HG03571 (cell line): ENCODE measurements at regions not wholly inside any gene's neighbourhood (a gene's known extent, or its start where the extent isn't known, plus 50 kb on each side); places are given as distances from the start of the nearest gene placed in this dataset.

Experiments used
- ATAC-seq: cut with Tn5 transposase; IDR thresholded peaks from one replicate; pipeline ENCODE4 v1.9.1; 2021; ENCODE audit not compliant: unreplicated experiment

- ATAC-seq: no peak
Observed at GRCh38 chr13:70694996-70695715, 586.9 kb upstream of the KLHL1 start.

- ATAC-seq: no peak
Observed at GRCh38 chr13:70668983-70669382, 560.7 kb upstream of the KLHL1 start.

DNA sequence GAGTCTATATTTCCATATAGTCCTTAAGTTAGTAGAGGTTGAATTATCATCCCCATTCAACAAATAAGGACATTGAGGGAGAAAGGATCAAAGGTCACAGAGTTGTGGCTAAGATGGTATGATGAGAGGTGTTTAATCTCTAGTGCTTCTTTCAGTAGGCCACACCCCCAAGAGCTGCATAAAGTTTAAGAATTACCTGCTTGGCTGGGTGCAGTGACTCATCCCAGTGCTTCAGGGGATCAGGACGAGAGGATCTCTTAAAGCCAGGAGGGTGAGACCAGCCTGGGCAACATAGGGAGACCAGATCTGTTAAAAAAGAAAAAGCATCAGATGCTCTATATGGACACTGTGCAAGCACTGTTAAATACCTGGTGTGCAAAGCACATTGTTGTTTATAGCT lies 560.0 kb upstream of the KLHL1 start:
- no peak for ATAC-seq

- ATAC-seq: no peak
Observed at GRCh38 chr13:70666883-70667556, 558.8 kb upstream of the KLHL1 start.

DNA sequence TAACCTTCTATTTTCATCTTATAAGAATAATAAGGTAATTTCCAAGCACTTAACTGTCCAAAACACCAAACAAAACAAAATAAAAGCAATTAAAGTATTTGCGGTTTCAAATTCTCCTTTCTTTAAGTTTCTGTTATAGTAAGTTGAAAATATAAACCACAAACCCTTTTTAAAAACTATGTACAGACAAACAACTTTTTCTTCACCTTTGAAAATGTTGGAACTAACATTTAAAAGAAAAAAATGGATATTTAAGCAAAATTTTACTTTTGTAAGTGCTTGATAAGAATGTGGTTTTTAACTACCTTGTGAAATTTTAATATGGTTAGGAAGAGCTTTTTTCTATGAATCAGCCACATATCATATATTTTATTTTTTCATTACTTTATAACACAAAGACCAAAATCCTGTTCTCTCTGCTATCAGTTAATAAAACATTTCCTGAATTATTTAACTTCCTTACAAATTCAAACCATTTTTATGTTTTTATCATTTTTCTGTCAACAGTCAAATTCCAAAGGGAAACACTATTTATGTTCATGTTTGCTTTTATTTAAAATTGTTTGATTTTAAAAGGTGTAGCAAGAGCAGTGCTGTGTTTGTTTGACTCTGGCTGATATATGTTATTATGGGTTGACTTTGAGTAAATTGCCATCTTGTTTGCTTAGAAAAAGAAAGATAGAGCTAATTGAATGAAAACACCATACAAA lies 554.1 kb upstream of the KLHL1 start:
- ATAC-seq: no peak

GRCh38 chr13:70644052-70644451 lies 535.8 kb upstream of the KLHL1 start:
- ATAC-seq: no peak

DNA sequence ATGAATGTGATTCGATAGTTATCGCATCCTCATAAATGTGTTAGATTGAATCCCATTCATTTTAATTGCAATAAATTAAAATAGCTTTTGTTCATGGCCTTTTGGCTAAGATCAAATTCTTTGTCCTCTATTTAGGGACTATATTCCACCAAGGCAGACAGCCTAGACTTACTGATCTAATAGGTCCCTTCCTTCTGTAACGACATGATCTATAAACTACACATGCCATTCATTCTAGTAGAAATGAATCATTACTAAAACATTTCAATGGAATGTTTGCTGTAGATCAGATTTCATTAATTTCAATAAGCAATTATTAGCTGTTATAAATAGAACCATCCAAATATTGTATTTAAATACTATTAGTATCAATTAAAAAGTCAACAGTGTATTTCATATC lies 526.6 kb upstream of the KLHL1 start:
- ATAC-seq: no peak

GRCh38 chr13:70630247-70630646 lies 522.0 kb upstream of the KLHL1 start:
- ATAC-seq: no peak

DNA sequence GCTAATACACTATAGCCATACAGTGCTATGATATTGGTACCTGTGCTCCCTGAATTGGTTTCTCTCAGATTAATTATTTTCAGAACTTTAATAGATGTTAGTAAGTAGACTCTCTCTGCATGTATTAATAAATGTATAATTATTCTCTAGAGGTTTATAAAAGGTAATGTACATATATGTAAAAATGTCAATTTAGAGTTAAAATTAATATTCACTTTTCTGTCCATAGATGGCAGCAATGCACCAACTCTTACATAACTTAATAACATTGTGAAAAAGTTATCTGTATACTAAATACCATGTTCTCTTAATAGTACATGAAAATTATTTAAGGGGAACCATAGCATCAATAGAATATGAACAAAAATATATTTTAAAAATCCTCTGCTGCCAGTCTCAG lies 515.0 kb upstream of the KLHL1 start:
- ATAC-seq: no peak

DNA sequence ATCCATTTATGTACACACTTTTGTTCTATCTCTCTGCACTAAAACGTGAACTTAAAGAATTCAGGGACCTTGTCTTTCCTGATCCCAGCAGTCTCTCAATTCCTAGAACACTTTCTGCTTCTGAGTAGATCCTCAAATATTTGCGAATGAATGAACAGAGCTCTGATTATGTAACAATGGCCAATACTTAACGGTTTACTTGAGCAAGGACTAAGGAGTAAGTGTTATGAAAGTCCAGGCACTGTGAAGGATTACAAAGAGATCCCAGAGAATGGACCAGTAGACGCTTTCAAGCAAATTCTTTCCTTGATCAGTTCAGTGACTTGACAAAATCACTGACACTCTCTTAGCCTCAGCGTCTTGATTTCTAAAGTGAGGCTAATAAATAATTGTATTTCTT lies 514.5 kb upstream of the KLHL1 start:
- no peak for ATAC-seq

- no peak for ATAC-seq
Observed at GRCh38 chr13:70619936-70620335, 511.7 kb upstream of the KLHL1 start.

GRCh38 chr13:70616847-70617246 lies 508.6 kb upstream of the KLHL1 start:
- ATAC-seq: no peak

DNA sequence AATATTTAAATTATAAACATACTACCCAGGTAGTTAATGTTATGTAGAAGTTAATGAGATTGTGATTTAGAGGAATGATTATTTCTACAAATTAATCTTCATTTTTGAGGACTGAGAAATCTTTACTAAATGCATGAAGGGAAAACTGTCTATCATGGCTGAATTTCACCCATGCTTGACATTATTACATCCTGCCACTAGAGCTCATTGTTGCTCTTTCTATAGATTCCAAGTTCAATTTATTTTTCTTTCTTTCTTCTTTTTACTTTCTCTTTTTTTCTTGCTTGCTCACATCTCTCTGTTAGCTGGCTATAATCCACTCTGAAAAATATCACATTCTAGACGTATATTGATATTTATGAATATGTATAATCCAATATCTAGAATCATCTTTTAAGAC lies 505.0 kb upstream of the KLHL1 start:
- ATAC-seq: no peak

GRCh38 chr13:70612881-70613280 lies 504.6 kb upstream of the KLHL1 start:
- ATAC-seq: no peak

GRCh38 chr13:70604448-70604847 lies 496.2 kb upstream of the KLHL1 start:
- ATAC-seq: no peak

- no peak for ATAC-seq
Observed at GRCh38 chr13:70593716-70594115, 485.5 kb upstream of the KLHL1 start.

- ATAC-seq: no peak
Observed at GRCh38 chr13:70585109-70585508, 476.9 kb upstream of the KLHL1 start.

- ATAC-seq: no peak
Observed at GRCh38 chr13:70580825-70581224, 472.6 kb upstream of the KLHL1 start.

DNA sequence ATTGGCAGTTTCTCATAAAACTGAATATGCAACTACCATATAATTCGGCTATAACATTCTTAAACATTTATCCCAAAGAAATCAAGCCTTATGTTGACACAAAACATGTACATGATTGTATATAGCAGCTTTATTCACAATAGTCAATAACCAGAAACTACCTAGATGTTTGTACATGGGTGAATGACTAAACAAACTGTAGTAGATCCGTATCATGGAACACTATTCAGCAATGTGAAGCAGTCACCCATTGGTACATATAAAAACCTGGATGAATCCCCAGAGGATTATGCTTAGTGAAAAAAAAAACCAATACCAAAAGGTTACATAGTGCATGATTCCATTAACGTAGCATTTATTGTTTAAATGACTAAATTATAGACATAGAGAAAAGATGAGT lies 471.7 kb upstream of the KLHL1 start:
- no peak for ATAC-seq

- no peak for ATAC-seq
Observed at GRCh38 chr13:70571221-70571620, 463.0 kb upstream of the KLHL1 start.

GRCh38 chr13:70568571-70568970 lies 460.3 kb upstream of the KLHL1 start:
- no peak for ATAC-seq

DNA sequence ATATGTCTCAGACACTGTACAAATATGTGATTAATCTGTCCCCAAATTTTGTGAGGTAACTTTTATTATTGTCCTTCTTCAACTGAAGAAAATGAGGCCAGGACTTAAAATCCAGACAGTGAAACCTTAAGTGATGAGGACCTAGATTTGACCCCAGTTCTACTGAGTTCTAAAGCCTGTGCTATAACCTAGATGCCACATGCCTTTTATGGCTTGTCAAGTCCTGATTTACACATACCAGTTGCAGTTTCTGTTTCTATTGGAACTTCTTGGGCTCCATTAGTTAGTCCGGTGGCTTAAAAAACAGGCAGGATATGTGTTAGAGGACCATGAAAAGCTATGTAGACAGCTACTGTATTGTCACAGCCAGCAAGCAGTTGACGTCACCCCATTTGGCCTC lies 436.5 kb upstream of the KLHL1 start:
- no peak for ATAC-seq
